ENCODE measurements at regions not wholly inside any gene's neighbourhood (a gene's known extent, or its start where the extent isn't known, plus 50 kb on each side); places are given as distances from the start of the nearest gene placed in this dataset.

GRCh38 chr1:201761871-201762270 is 67.1 kb upstream of the IPO9 start (continued):
- TF ChIP-seq ZBTB33 (IDR thresholded peaks at IDR 0.05) (no peak), JUND (IDR thresholded peaks at IDR 0.05) (no peak), GABPA (IDR thresholded peaks at IDR 0.05 in 1 of 2, conservative IDR thresholded peaks at IDR 0.05 in 1 of 2) (no peak), EGR1 (IDR thresholded peaks at IDR 0.05; ENCODE audit: low read depth in 2 of 2) (no peak), MAX (IDR thresholded peaks at IDR 0.05) (no peak), YY1 (IDR thresholded peaks at IDR 0.05) (no peak)

GRCh38 chr1:201762381-201762780 is 66.6 kb upstream of the IPO9 start:
- H3K9me3 ChIP-seq (ENCODE audit: control insufficient read depth in 4 of 4, low read length in 3 of 4) = no peaks in the 10 kb centered on the region
- no peak overlapping the region for H3K27ac ChIP-seq (ENCODE audit: low read depth in 1 of 2, low read length in 2 of 2)
- peaks cover 0 to 1% (median 0%) of the 10 kb centered on the region in 4 donors for H3K4me1 ChIP-seq (ENCODE audit: control insufficient read depth in 4 of 4, insufficient read depth in 4 of 4, low read length in 3 of 4)
- 88% methylated on average over 2 of the region's 2 CpGs for WGBS
- H3K4me3 ChIP-seq (ENCODE audit: low read depth in 1 of 3, low read length in 3 of 3) = no peak overlapping the region
- DNase-seq (ENCODE audit: low spot score) = no peak
- no peaks in the 10 kb centered on the region for H3K27me3 ChIP-seq (ENCODE audit: control insufficient read depth in 4 of 4, insufficient read depth in 4 of 4, low read length in 3 of 4)
- H3K9ac ChIP-seq (ENCODE audit: low read depth in 1 of 2, low read length in 2 of 2) = no peak overlapping the region
- no peak for TF ChIP-seq ATF3 (IDR thresholded peaks at IDR 0.05)
- TF ChIP-seq RXRA (IDR thresholded peaks at IDR 0.05) = no peak
- TF ChIP-seq ZBTB33 (IDR thresholded peaks at IDR 0.05) = no peak
- TF ChIP-seq FOXA1 (IDR thresholded peaks at IDR 0.05) = no peak
- H3K36me3 ChIP-seq (ENCODE audit: control insufficient read depth in 4 of 4, insufficient read depth in 3 of 4, low read depth in 1 of 4, low read length in 3 of 4) = no peaks in the 10 kb centered on the region

- DNase-seq (ENCODE audit: low spot score) = no peak
- H3K27ac ChIP-seq (ENCODE audit: low read depth in 1 of 2, low read length in 2 of 2) = no peak overlapping the region
- H3K9me3 ChIP-seq (ENCODE audit: control insufficient read depth in 4 of 4, low read length in 3 of 4) = no peaks in the 10 kb centered on the region
- peaks cover 0 to 1% (median 0%) of the 10 kb centered on the region in 4 donors for H3K4me1 ChIP-seq (ENCODE audit: control insufficient read depth in 4 of 4, insufficient read depth in 4 of 4, low read length in 3 of 4)
- no peak overlapping the region for H3K4me3 ChIP-seq (ENCODE audit: low read depth in 1 of 3, low read length in 3 of 3)
- 87% methylated on average over 7 of the region's 7 CpGs for WGBS
- no peak for TF ChIP-seq FOXA2 (IDR thresholded peaks at IDR 0.05)
- TF ChIP-seq JUND (IDR thresholded peaks at IDR 0.05) = no peak
- TF ChIP-seq MAX (IDR thresholded peaks at IDR 0.05) = no peak
- TF ChIP-seq RXRA (IDR thresholded peaks at IDR 0.05) = no peak
- no peak for TF ChIP-seq SP1 (IDR thresholded peaks at IDR 0.05)
- TF ChIP-seq REST (IDR thresholded peaks at IDR 0.05) = no peak
- no peak for TF ChIP-seq ZBTB33 (IDR thresholded peaks at IDR 0.05)
- TF ChIP-seq RAD21 (IDR thresholded peaks at IDR 0.05) = no peak
- no peak for TF ChIP-seq EGR1 (IDR thresholded peaks at IDR 0.05; ENCODE audit: low read depth in 2 of 2)
- TF ChIP-seq HNF4A (conservative IDR thresholded peaks at IDR 0.05) = no peak
- no peak for TF ChIP-seq GABPA (IDR thresholded peaks at IDR 0.05 in 1 of 2, conservative IDR thresholded peaks at IDR 0.05 in 1 of 2)
- TF ChIP-seq TAF1 (conservative IDR thresholded peaks at IDR 0.05) = no peak
- no peak for TF ChIP-seq CTCF (IDR thresholded peaks at IDR 0.05; ENCODE audit: low read depth, low read length, missing input control)
- no peak for TF ChIP-seq HNF4G (IDR thresholded peaks at IDR 0.05)
- H3K9ac ChIP-seq (ENCODE audit: low read depth in 1 of 2, low read length in 2 of 2) = no peak overlapping the region
- no peaks in the 10 kb centered on the region for H3K27me3 ChIP-seq (ENCODE audit: control insufficient read depth in 4 of 4, insufficient read depth in 4 of 4, low read length in 3 of 4)
- H3K36me3 ChIP-seq (ENCODE audit: control insufficient read depth in 4 of 4, insufficient read depth in 3 of 4, low read depth in 1 of 4, low read length in 3 of 4) = no peaks in the 10 kb centered on the region
These were observed 65.4 kb upstream of the IPO9 start for GRCh38 chr1:201763455-201764140.

Data from liver (tissue), 8 donors.